Tibial nerve (tissue), 4 donors: ENCODE measurements at regions not wholly inside any gene's neighbourhood (a gene's known extent, or its start where the extent isn't known, plus 50 kb on each side); places are given as distances from the start of the nearest gene placed in this dataset.

Source experiments
- CTCF ChIP-seq, 5 experiments: fragments of 200-600 bp in 3 of 5; fragments of 450-650 bp in 2 of 5; sonication (generic) in 3 of 5; IDR thresholded peaks; one replicate each; pipeline ENCODE4 v1.5.1; 2016 to 2019; ENCODE audit warnings: antibody characterized with exemption in 5 of 5, mild to moderate bottlenecking in 3 of 5, moderate library complexity in 2 of 5
- EP300 ChIP-seq, 2 donors: sonication (generic); formaldehyde crosslinking; IDR thresholded peaks; one replicate each; pipeline ENCODE4 v1.6.1; 2017; ENCODE audit warnings: antibody characterized with exemption in 2 of 2, mild to moderate bottlenecking in 1 of 2
- POLR2A ChIP-seq, 2 donors: fragments of 450-650 bp; IDR thresholded peaks; one replicate each; pipeline ENCODE4 v1.6.1; 2017; ENCODE audit warnings: antibody characterized with exemption in 2 of 2, mild to moderate bottlenecking in 2 of 2, moderate library complexity in 2 of 2

GRCh38 chr4:89468602-89469001 is 161.0 kb upstream of the GPRIN3 start:
- TF ChIP-seq CTCF (IDR thresholded peaks at IDR 0.05) (no peak), POLR2A (IDR thresholded peaks at IDR 0.05) (no peak), EP300 (IDR thresholded peaks at IDR 0.05) (no peak)
